Central memory CD8-positive, alpha-beta T cell (primary cell): ENCODE measurements at regions not wholly inside any gene's neighbourhood (a gene's known extent, or its start where the extent isn't known, plus 50 kb on each side); places are given as distances from the start of the nearest gene placed in this dataset.

Source experiments
- ATAC-seq: fragments of 150-1000 bp; cut with Tn5 transposase; replicated peaks from 2 replicates; pipeline ENCODE4 v1.10.0; 2022; ENCODE audit warnings: mild to moderate bottlenecking, moderate FRiP score, moderate number of reproducible peaks; ENCODE audit not compliant: poor library complexity, severe bottlenecking; ENCODE audit errors: extremely low read depth
- DNase-seq, 2 donors: peaks; one replicate each; pipeline ENCODE4 v3.0.0; 2021; ENCODE audit warnings: low spot score in 2 of 2
- H3K27ac Mint-ChIP-seq: one replicate; pipeline ENCODE4 v1.8.0; 2022; ENCODE audit warnings: low read depth, mild to moderate bottlenecking, moderate library complexity, mixed read lengths
- H3K27me3 Mint-ChIP-seq: one replicate; pipeline ENCODE4 v1.8.0; 2022; ENCODE audit warnings: mixed read lengths
- H3K36me3 Mint-ChIP-seq: one replicate; pipeline ENCODE4 v1.8.0; 2022; ENCODE audit warnings: mild to moderate bottlenecking, moderate library complexity, mixed read lengths; ENCODE audit not compliant: insufficient read depth
- H3K4me1 Mint-ChIP-seq: one replicate; pipeline ENCODE4 v1.8.0; 2022; ENCODE audit warnings: mixed read lengths
- H3K4me3 Mint-ChIP-seq: one replicate; pipeline ENCODE4 v1.8.0; 2022; ENCODE audit warnings: mild to moderate bottlenecking, moderate library complexity, mixed read lengths
- H3K9me3 Mint-ChIP-seq: one replicate; pipeline ENCODE4 v1.8.0; 2022; ENCODE audit warnings: mixed read lengths

GRCh38 chr19:32022044-32022640 is 323.3 kb upstream of the ZNF507 start:
- Mint-ChIP-seq H3K4me3 (no peak overlapping the region), H3K27ac (no peak overlapping the region), H3K4me1 (no peaks in the 10 kb centered on the region), H3K27me3 (no peaks in the 10 kb centered on the region), H3K36me3 (no peaks in the 10 kb centered on the region), H3K9me3 (peaks cover 17% of the 10 kb centered on the region)
- no peak for ATAC-seq
- no peak for DNase-seq

GRCh38 chr19:32022731-32023563 is 322.5 kb upstream of the ZNF507 start:
- Mint-ChIP-seq H3K27me3 (no peaks in the 10 kb centered on the region), H3K4me1 (no peaks in the 10 kb centered on the region), H3K27ac (no peak overlapping the region), H3K9me3 (peaks cover 17% of the 10 kb centered on the region), H3K36me3 (no peaks in the 10 kb centered on the region), H3K4me3 (no peak overlapping the region)
- ATAC-seq: no peak
- no peak for DNase-seq

- no peak overlapping the region for H3K4me3 Mint-ChIP-seq
- ATAC-seq: no peak
- no peaks in the 10 kb centered on the region for H3K27me3 Mint-ChIP-seq
- no peak for DNase-seq
- H3K36me3 Mint-ChIP-seq: no peaks in the 10 kb centered on the region
- H3K9me3 Mint-ChIP-seq: peaks cover 17% of the 10 kb centered on the region
- H3K4me1 Mint-ChIP-seq: no peaks in the 10 kb centered on the region
- H3K27ac Mint-ChIP-seq: no peak overlapping the region
Observed at GRCh38 chr19:32023564-32023832, 321.9 kb upstream of the ZNF507 start.

GRCh38 chr19:32029235-32029634 is 316.2 kb upstream of the ZNF507 start:
- no peaks in the 10 kb centered on the region for H3K36me3 Mint-ChIP-seq
- DNase-seq (no peak), ATAC-seq (no peak)
- no peak overlapping the region for H3K4me3 Mint-ChIP-seq
- H3K9me3 Mint-ChIP-seq: peaks cover 11% of the 10 kb centered on the region
- H3K4me1 Mint-ChIP-seq: no peaks in the 10 kb centered on the region
- peaks cover 11% of the 10 kb centered on the region for H3K27me3 Mint-ChIP-seq
- no peak overlapping the region for H3K27ac Mint-ChIP-seq

- peaks cover 29% of the 10 kb centered on the region for H3K27me3 Mint-ChIP-seq
- H3K4me3 Mint-ChIP-seq: no peak overlapping the region
- H3K36me3 Mint-ChIP-seq: no peaks in the 10 kb centered on the region
- H3K9me3 Mint-ChIP-seq: no peaks in the 10 kb centered on the region
- ATAC-seq (no peak), DNase-seq (no peak)
- H3K27ac Mint-ChIP-seq: no peak overlapping the region
- no peaks in the 10 kb centered on the region for H3K4me1 Mint-ChIP-seq
Observed at GRCh38 chr19:32032561-32032960, 312.8 kb upstream of the ZNF507 start.

- ATAC-seq: no peak
- peaks cover 19% of the 10 kb centered on the region for H3K27me3 Mint-ChIP-seq
- no peaks in the 10 kb centered on the region for H3K36me3 Mint-ChIP-seq
Observed at GRCh38 chr19:32035626-32036025, 309.8 kb upstream of the ZNF507 start.

GRCh38 chr19:32038021-32038920 is 307.1 kb upstream of the ZNF507 start:
- Mint-ChIP-seq H3K36me3 (no peaks in the 10 kb centered on the region), H3K9me3 (no peaks in the 10 kb centered on the region)
- ATAC-seq: no peak

More at GRCh38 chr19:32035626-32036025, 309.8 kb upstream of the ZNF507 start:
- DNase-seq: no peak
- Mint-ChIP-seq H3K27ac (no peak overlapping the region), H3K4me3 (no peak overlapping the region), H3K4me1 (no peaks in the 10 kb centered on the region), H3K9me3 (no peaks in the 10 kb centered on the region)

GRCh38 chr19:32038961-32039360 is 306.4 kb upstream of the ZNF507 start:
- Mint-ChIP-seq H3K9me3 (no peaks in the 10 kb centered on the region), H3K4me3 (no peak overlapping the region), H3K27ac (no peak overlapping the region), H3K4me1 (no peaks in the 10 kb centered on the region), H3K36me3 (no peaks in the 10 kb centered on the region), H3K27me3 (peaks cover 45% of the 10 kb centered on the region)
- DNase-seq (no peak), ATAC-seq (no peak)

More at GRCh38 chr19:32038021-32038920, 307.1 kb upstream of the ZNF507 start:
- peaks cover 38% of the 10 kb centered on the region for H3K27me3 Mint-ChIP-seq
- no peak overlapping the region for H3K27ac Mint-ChIP-seq
- no peak for DNase-seq
- H3K4me3 Mint-ChIP-seq: no peak overlapping the region
- H3K4me1 Mint-ChIP-seq: no peaks in the 10 kb centered on the region

GRCh38 chr19:32039440-32039839 is 306.0 kb upstream of the ZNF507 start:
- no peak overlapping the region for H3K27ac Mint-ChIP-seq
- H3K4me1 Mint-ChIP-seq: no peaks in the 10 kb centered on the region
- no peaks in the 10 kb centered on the region for H3K36me3 Mint-ChIP-seq
- no peaks in the 10 kb centered on the region for H3K9me3 Mint-ChIP-seq
- ATAC-seq (no peak), DNase-seq (no peak)
- H3K4me3 Mint-ChIP-seq: no peak overlapping the region
- peaks cover 47% of the 10 kb centered on the region for H3K27me3 Mint-ChIP-seq

- H3K27ac Mint-ChIP-seq: no peak overlapping the region
- H3K27me3 Mint-ChIP-seq: peaks cover 48% of the 10 kb centered on the region
- no peak for DNase-seq
- no peak for ATAC-seq
- no peaks in the 10 kb centered on the region for H3K9me3 Mint-ChIP-seq
- no peak overlapping the region for H3K4me3 Mint-ChIP-seq
- no peaks in the 10 kb centered on the region for H3K4me1 Mint-ChIP-seq
- H3K36me3 Mint-ChIP-seq: peaks cover 2% of the 10 kb centered on the region
Observed at GRCh38 chr19:32040236-32040635, 305.2 kb upstream of the ZNF507 start.

- Mint-ChIP-seq H3K27ac (no peak overlapping the region), H3K27me3 (peaks cover 60% of the 10 kb centered on the region), H3K4me1 (no peaks in the 10 kb centered on the region), H3K36me3 (peaks cover 2% of the 10 kb centered on the region), H3K9me3 (no peaks in the 10 kb centered on the region), H3K4me3 (no peak overlapping the region)
- DNase-seq (no peak), ATAC-seq (no peak)
Observed at GRCh38 chr19:32041681-32042292, 303.6 kb upstream of the ZNF507 start.

GRCh38 chr19:32047788-32048187 is 297.6 kb upstream of the ZNF507 start:
- peaks cover 2% of the 10 kb centered on the region for H3K36me3 Mint-ChIP-seq
- ATAC-seq: no peak
- H3K4me3 Mint-ChIP-seq: no peak overlapping the region
- no peaks in the 10 kb centered on the region for H3K4me1 Mint-ChIP-seq
- peaks cover 54% of the 10 kb centered on the region for H3K27me3 Mint-ChIP-seq
- H3K27ac Mint-ChIP-seq: no peak overlapping the region
- peaks cover 6% of the 10 kb centered on the region for H3K9me3 Mint-ChIP-seq
- no peak for DNase-seq
